ENCODE measurements at regions not wholly inside any gene's neighbourhood (a gene's known extent, or its start where the extent isn't known, plus 50 kb on each side); places are given as distances from the start of the nearest gene placed in this dataset.

GRCh38 chr2:66021296-66021695, 413.6 kb upstream of the MEIS1 start (continued):
- TF ChIP-seq PRDM15 (CRISPR knock-in tag; IDR thresholded peaks at IDR 0.05) = no peak

GRCh38 chr2:66017763-66018162, 417.2 kb upstream of the MEIS1 start:
- 9% methylated on average over 2 of the region's 2 CpGs for WGBS (ENCODE audit: low lambda C conversion rate)
- DNase-seq (ENCODE audit: low spot score) = no peak
- Histone ChIP-seq H4K20me1 (ENCODE audit: insufficient read depth, low read length) (no peaks in the 10 kb centered on the region), H3K79me2 (ENCODE audit: insufficient read depth, low read length) (no peaks in the 10 kb centered on the region), H3K9me3 (ENCODE audit: low read length) (no peaks in the 10 kb centered on the region), H3K4me2 (ENCODE audit: low read depth, low read length) (no peak overlapping the region), H3K4me1 (ENCODE audit: insufficient read depth, low read length) (no peaks in the 10 kb centered on the region), H3K36me3 (replicated peaks in 1 of 2; ENCODE audit: control insufficient read depth in 1 of 2, insufficient read depth in 2 of 2, low read length in 2 of 2) (no peaks in the 10 kb centered on the region), H3K27me3 (ENCODE audit: control insufficient read depth in 1 of 2, insufficient read depth in 2 of 2, low read length in 2 of 2) (no peaks in the 10 kb centered on the region), H3K9ac (ENCODE audit: insufficient read depth, low read depth, low read length) (no peak overlapping the region), H3K4me3 (replicated peaks in 1 of 3; ENCODE audit: insufficient read depth in 1 of 3, low read depth in 2 of 3, low read length in 3 of 3) (no peak overlapping the region), H2AFZ (ENCODE audit: low read length) (no peak overlapping the region), H3K27ac (ENCODE audit: extremely low read length, insufficient read depth, low read length) (no peak overlapping the region)
- in situ Hi-C loops (cut with HindIII; ENCODE audit: extremely low pct_ligation_motif_present, low pct_unique_long_range_greater_than_20kb) = loop anchor here (10.0 kb wide), 1 partner anchor 557 kb away; no protein-coding TSS in a partner anchor
- ChIA-PET POLR2A (no interaction called here), CTCF (ENCODE audit: low intra/inter-chr PET ratio, low total read pairs) (no interaction called here)
- FAIRE-seq = no peak
- intact Hi-C loops (cut with micrococcal nuclease; ENCODE audit: unreplicated experiment) = loop anchor here (10.0 kb wide), 1 partner anchor 1827 kb away; no protein-coding TSS in a partner anchor
- ATAC-seq = no peak
- BruUV-seq (replicated peaks) = no TSS peak
- no peak for TF ChIP-seq DMAP1 (CRISPR knock-in tag; IDR thresholded peaks at IDR 0.05)
- no peak for TF ChIP-seq HNRNPUL1 (IDR thresholded peaks at IDR 0.05; ENCODE audit: low read depth, low read length)
- TF ChIP-seq ZNF33B (CRISPR knock-in tag; IDR thresholded peaks at IDR 0.05) = no peak
- no peak for TF ChIP-seq TARDBP (CRISPR knock-in tag; IDR thresholded peaks at IDR 0.05)
- no peak for TF ChIP-seq ATF5 (CRISPR knock-in tag; IDR thresholded peaks at IDR 0.05; ENCODE audit: low read depth)
- TF ChIP-seq ZNF280B (CRISPR knock-in tag; IDR thresholded peaks at IDR 0.05; ENCODE audit: borderline replicate concordance) = no peak
- no peak for TF ChIP-seq ZNF792 (CRISPR knock-in tag; IDR thresholded peaks at IDR 0.05)
- no peak for TF ChIP-seq ZBTB7B (CRISPR knock-in tag; IDR thresholded peaks at IDR 0.05)
- TF ChIP-seq TERF1 (CRISPR knock-in tag; IDR thresholded peaks at IDR 0.05) = no peak
- TF ChIP-seq SP5 (CRISPR knock-in tag; IDR thresholded peaks at IDR 0.05; ENCODE audit: borderline replicate concordance, low read depth) = no peak
- no peak for TF ChIP-seq RNF219 (CRISPR knock-in tag; IDR thresholded peaks at IDR 0.05)
- no peak for TF ChIP-seq KDM2A (CRISPR knock-in tag; IDR thresholded peaks at IDR 0.05; ENCODE audit: borderline replicate concordance, low read depth)
